Caco-2 (cell line): ENCODE measurements at regions not wholly inside any gene's neighbourhood (a gene's known extent, or its start where the extent isn't known, plus 50 kb on each side); places are given as distances from the start of the nearest gene placed in this dataset.
A peak's percentile ranks its signal among the peaks of the same experiment; 100 is the strongest.

Experiments used
- BruUV-seq: library from RNA; stranded (reverse); fragments of 400-500 nt; replicated peaks from 2 replicates; lab custom pipeline; 2021; lab: Mats Ljungman, UMichigan
- CTCF ChIA-PET: fragments of 300-600 bp; sonication (Branson Sonifier 250); formaldehyde crosslinking; loops from one replicate; lab custom pipeline; 2022; ENCODE audit warnings: antibody characterized with exemption; lab: Charles Lee
- POLR2A ChIA-PET: fragments of 300-600 bp; sonication (Branson Sonifier 250); formaldehyde crosslinking; loops from one replicate; lab custom pipeline; 2022; ENCODE audit warnings: antibody characterized with exemption; lab: Charles Lee
- DNase-seq, 2 experiments: peaks; one replicate each; pipeline versions ENCODE4 v3.0.0 to v3.0.0-alpha.2; 2020 to 2022
- H3K27me3 ChIP-seq: replicated peaks from 2 replicates; pipeline ENCODE4 v1.6.0; 2011; ENCODE audit warnings: low read length; ENCODE audit not compliant: control insufficient read depth, insufficient read depth
- H3K36me3 ChIP-seq: 2 replicates; pipeline ENCODE4 v1.5.1; 2011; ENCODE audit warnings: low read length; ENCODE audit not compliant: control insufficient read depth, insufficient read depth
- H3K4me1 ChIP-seq: fragments of 250-450 bp; sonication (Bioruptor Pico); 2 replicates; pipeline ENCODE4 v1.5.1; 2020; ENCODE audit warnings: mild to moderate bottlenecking
- H3K4me3 ChIP-seq: 2 replicates; pipeline ENCODE4 v1.5.1; 2011; ENCODE audit warnings: low read depth, mild to moderate bottlenecking, control low read depth, low read length
- H3K9me3 ChIP-seq: fragments of 250-450 bp; sonication (Bioruptor Pico); 2 replicates; pipeline ENCODE4 v1.5.1; 2020; ENCODE audit warnings: mild to moderate bottlenecking, moderate library complexity
- H3K27ac Mint-ChIP-seq: one replicate; pipeline ENCODE4 v1.8.0; 2022; ENCODE audit warnings: mixed read lengths; ENCODE audit not compliant: unreplicated experiment
- H3K27me3 Mint-ChIP-seq: one replicate; pipeline ENCODE4 v1.8.0; 2022; ENCODE audit warnings: mixed read lengths; ENCODE audit not compliant: insufficient read depth, unreplicated experiment
- H3K36me3 Mint-ChIP-seq: one replicate; pipeline ENCODE4 v1.8.0; 2022; ENCODE audit warnings: mild to moderate bottlenecking, mixed read lengths; ENCODE audit not compliant: insufficient read depth, unreplicated experiment
- H3K4me1 Mint-ChIP-seq: one replicate; pipeline ENCODE4 v1.8.0; 2022; ENCODE audit warnings: low read depth, mixed read lengths; ENCODE audit not compliant: unreplicated experiment
- H3K4me3 Mint-ChIP-seq: one replicate; pipeline ENCODE4 v1.8.0; 2022; ENCODE audit warnings: mild to moderate bottlenecking, moderate library complexity, mixed read lengths; ENCODE audit not compliant: unreplicated experiment
- H3K9me3 Mint-ChIP-seq: one replicate; pipeline ENCODE4 v1.8.0; 2022; ENCODE audit warnings: mixed read lengths; ENCODE audit not compliant: unreplicated experiment
- CTCF ChIP-seq, 2 experiments: fragments of 200-600 bp in 1 of 2; IDR thresholded peaks; 1 replicate in 1 of 2; 2 replicates in 1 of 2; pipeline versions ENCODE4 v1.5.1 to v1.8.0; 2011 to 2022; ENCODE audit warnings: antibody characterized with exemption in 1 of 2, control low read depth in 1 of 2, inconsistent platforms in 1 of 2, low read depth in 1 of 2, low read length in 1 of 2, mild to moderate bottlenecking in 1 of 2, moderate library complexity in 1 of 2; ENCODE audit not compliant: insufficient read depth in 1 of 2, severe bottlenecking in 1 of 2, unreplicated experiment in 1 of 2
- intact Hi-C: fragments of 100-400 bp; cut with micrococcal nuclease; formaldehyde crosslinking; loops from one replicate; pipeline ENCODE4 v1.10.0; 2022; ENCODE audit not compliant: unreplicated experiment

- Mint-ChIP-seq H3K9me3 (no peaks in the 10 kb centered on the region), H3K36me3 (no peaks in the 10 kb centered on the region), H3K27me3 (no peaks in the 10 kb centered on the region), H3K4me1 (peaks cover 7% of the 10 kb centered on the region), H3K4me3 (no peak overlapping the region), H3K27ac (no peak overlapping the region)
- peaks cover 11% of the 10 kb centered on the region for H3K4me1 ChIP-seq
- no peaks in the 10 kb centered on the region for H3K9me3 ChIP-seq
- ChIA-PET POLR2A (no interaction called here), CTCF (no interaction called here)
- no peaks in the 10 kb centered on the region for H3K36me3 ChIP-seq
- no peaks in the 10 kb centered on the region for H3K27me3 ChIP-seq
- no TSS peak for BruUV-seq
- H3K4me3 ChIP-seq: no peak overlapping the region
- TF ChIP-seq CTCF (IDR thresholded peaks at IDR 0.05; ENCODE audit: insufficient read depth in 1 of 2, low read depth in 1 of 2, low read length in 1 of 2, severe bottlenecking in 1 of 2, unreplicated experiment in 1 of 2): no peak
- intact Hi-C loops: no loop called here
- no peak for DNase-seq
Observed at GRCh38 chr5:129372025-129372424, 88.1 kb upstream of the ADAMTS19 start.

GRCh38 chr5:129377504-129377903 is 82.6 kb upstream of the ADAMTS19 start:
- Mint-ChIP-seq H3K27me3 (no peaks in the 10 kb centered on the region), H3K36me3 (no peaks in the 10 kb centered on the region), H3K4me3 (peak overlapping the region; percentile 22), H3K9me3 (no peaks in the 10 kb centered on the region), H3K4me1 (peaks cover 12% of the 10 kb centered on the region), H3K27ac (peak overlapping the region; percentile 26)
- Histone ChIP-seq H3K27me3 (no peaks in the 10 kb centered on the region), H3K36me3 (no peaks in the 10 kb centered on the region), H3K4me1 (peaks cover 26% of the 10 kb centered on the region), H3K9me3 (no peaks in the 10 kb centered on the region), H3K4me3 (no peak overlapping the region)
- peak; percentile 63 to 83 for DNase-seq
- no peak for TF ChIP-seq CTCF (IDR thresholded peaks at IDR 0.05; ENCODE audit: insufficient read depth in 1 of 2, low read depth in 1 of 2, low read length in 1 of 2, severe bottlenecking in 1 of 2, unreplicated experiment in 1 of 2)
- ChIA-PET CTCF (no interaction called here), POLR2A (no interaction called here)
- no TSS peak for BruUV-seq
- intact Hi-C loops: loop anchor here (2.0 kb wide), 1 partner anchor 29 kb away; no protein-coding TSS in a partner anchor

GRCh38 chr5:129378961-129379360 is 81.1 kb upstream of the ADAMTS19 start:
- POLR2A ChIA-PET: no interaction called here

More at GRCh38 chr5:129378961-129379360, 81.1 kb upstream of the ADAMTS19 start:
- Histone ChIP-seq H3K4me1 (peaks cover 26% of the 10 kb centered on the region), H3K4me3 (no peak overlapping the region), H3K36me3 (no peaks in the 10 kb centered on the region), H3K9me3 (no peaks in the 10 kb centered on the region), H3K27me3 (no peaks in the 10 kb centered on the region)
- Mint-ChIP-seq H3K4me3 (no peak overlapping the region), H3K4me1 (peaks cover 12% of the 10 kb centered on the region), H3K27me3 (no peaks in the 10 kb centered on the region), H3K27ac (no peak overlapping the region), H3K36me3 (no peaks in the 10 kb centered on the region), H3K9me3 (no peaks in the 10 kb centered on the region)
- CTCF ChIA-PET: no interaction called here
- no peak for DNase-seq
- TF ChIP-seq CTCF (IDR thresholded peaks at IDR 0.05; ENCODE audit: insufficient read depth in 1 of 2, low read depth in 1 of 2, low read length in 1 of 2, severe bottlenecking in 1 of 2, unreplicated experiment in 1 of 2): no peak
- intact Hi-C loops: no loop called here
- BruUV-seq: no TSS peak
